ENCODE measurements at regions not wholly inside any gene's neighbourhood (a gene's known extent, or its start where the extent isn't known, plus 50 kb on each side); places are given as distances from the start of the nearest gene placed in this dataset.

- DNase-seq: no peak
Observed at GRCh38 chr13:55516610-55517009, 1624.1 kb upstream of the PRR20A start.

- no peak for DNase-seq
Observed at GRCh38 chr13:55517312-55517711, 1623.4 kb upstream of the PRR20A start.

DNA sequence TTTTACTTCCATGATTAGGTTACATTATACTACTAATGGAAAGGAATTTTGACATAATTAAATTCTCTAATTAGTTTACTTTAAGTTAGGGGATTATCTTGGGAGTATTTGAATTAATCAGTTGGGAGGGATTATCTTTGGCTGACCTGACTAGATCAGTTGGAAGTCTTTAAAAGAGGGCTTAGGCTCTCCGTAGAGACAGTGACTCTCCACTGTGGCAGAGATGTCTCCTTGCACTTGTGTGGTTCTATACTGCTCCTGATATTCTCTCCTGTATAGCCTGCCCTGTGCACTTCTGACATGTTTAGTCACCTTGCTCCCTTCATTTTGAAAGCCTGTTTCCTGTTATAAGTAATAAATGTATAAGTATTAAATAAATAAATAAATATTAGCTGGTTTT lies 1612.3 kb upstream of the PRR20A start:
- DNase-seq: no peak

DNA sequence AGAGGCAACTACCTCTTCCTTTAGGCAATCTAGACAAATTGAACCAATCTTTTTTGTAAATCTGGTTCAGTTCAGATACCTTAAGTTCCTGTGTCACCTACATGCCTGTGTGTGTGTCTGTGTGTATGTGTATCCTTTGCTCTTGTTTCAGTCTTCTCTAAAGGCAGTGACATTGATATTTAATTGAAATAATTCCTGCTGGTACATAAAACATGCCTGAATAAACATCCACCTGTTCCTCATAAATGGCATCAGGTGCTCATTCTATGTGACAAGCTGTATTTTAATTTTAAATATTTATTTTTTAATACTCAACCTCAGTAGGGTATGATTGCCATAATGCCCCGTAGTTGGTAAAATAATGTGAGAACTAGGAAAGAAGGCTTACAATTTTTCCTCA lies 1606.4 kb upstream of the PRR20A start:
- no peak for DNase-seq

GRCh38 chr13:55538424-55538823 lies 1602.3 kb upstream of the PRR20A start:
- no peak for DNase-seq

- DNase-seq: no peak
Observed at GRCh38 chr13:55543053-55543452, 1597.7 kb upstream of the PRR20A start.

GRCh38 chr13:55550624-55551023 lies 1590.1 kb upstream of the PRR20A start:
- no peak for DNase-seq

- DNase-seq: peak in 1 of 2 experiments; percentile 63
Observed at GRCh38 chr13:55553701-55554100, 1587.0 kb upstream of the PRR20A start.

GRCh38 chr13:55554741-55555140 lies 1586.0 kb upstream of the PRR20A start:
- no peak for DNase-seq

DNA sequence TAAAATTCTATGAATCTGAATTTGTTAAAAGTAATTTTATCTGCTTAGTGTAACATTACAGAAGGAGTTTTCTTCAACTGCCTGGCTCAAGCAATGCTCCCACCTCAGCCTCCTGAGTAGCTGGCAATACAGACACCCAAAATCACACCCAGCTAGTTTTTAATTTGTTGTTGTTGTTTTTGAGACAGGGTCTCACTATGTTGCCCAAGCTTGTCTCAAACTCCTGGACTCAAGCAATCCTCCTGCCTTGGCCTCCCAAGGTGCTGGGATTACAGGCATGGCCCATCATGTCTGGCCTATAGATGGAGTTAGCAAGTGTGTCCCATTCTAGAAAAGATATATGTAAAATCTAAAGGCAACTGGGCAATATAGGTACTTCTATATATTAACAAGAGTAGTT lies 1580.4 kb upstream of the PRR20A start:
- no peak for DNase-seq

GRCh38 chr13:55563267-55563666 lies 1577.5 kb upstream of the PRR20A start:
- no peak for DNase-seq

- no peak for DNase-seq
Observed at GRCh38 chr13:55566334-55566733, 1574.4 kb upstream of the PRR20A start.

DNA sequence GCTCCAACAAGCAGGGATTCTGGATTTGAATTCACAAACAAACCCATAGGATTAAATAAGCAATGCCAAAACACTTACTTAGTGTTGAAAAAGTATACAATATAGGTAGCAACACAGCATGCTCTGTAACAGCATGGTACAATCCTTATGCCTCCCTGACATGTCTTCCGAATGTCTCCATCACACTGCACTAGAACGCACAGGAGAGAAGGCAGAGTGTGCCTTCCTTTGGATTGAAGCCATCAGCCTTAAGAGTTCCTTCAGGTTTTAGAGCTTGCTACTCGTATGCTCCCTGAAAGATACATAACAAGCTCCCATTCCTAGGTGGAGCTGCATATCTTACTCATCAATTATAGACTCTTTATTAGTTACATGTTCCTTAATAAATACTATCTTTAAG lies 1573.9 kb upstream of the PRR20A start:
- DNase-seq: no peak

DNA sequence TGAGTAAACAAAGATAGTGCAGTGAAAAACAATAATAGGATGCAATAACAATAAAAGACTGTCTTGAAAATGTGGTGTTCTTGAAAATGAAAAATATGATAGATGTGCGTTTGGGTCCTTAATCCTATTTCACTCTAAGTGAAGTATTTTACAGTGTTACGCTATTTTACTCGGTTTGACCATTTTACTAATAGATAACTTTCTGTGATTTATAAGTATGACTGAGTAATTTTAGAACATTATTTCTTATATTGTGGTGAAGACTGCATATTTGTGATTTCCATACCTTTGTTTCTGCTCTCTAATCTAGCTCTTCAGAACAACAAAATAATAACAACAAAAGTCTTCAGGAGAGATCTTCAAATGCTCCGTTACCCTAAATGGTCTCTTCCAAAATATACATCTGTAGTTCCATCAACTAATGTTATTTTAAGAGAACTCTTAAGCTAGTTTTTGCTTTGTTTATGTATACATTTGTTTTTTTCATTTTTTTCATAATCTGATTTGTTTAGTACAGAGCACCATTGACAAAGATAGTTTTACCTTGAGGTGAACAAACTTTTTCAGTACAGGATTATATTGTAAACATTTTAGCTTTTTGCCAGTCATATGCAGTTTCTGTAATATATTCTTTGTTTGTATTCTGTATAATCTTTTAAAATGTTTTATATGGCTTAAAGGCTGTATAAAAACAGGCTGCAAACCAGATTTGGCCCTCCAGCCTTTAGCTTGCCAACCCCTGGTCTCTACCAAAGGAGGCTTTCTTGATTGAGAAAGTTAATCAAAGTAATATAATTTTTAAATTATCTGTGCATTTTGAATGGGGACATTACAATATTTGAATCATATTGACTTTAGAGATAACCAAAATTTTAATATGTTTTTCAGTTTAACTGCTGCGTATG lies 1572.7 kb upstream of the PRR20A start:
- no peak for DNase-seq

DNA sequence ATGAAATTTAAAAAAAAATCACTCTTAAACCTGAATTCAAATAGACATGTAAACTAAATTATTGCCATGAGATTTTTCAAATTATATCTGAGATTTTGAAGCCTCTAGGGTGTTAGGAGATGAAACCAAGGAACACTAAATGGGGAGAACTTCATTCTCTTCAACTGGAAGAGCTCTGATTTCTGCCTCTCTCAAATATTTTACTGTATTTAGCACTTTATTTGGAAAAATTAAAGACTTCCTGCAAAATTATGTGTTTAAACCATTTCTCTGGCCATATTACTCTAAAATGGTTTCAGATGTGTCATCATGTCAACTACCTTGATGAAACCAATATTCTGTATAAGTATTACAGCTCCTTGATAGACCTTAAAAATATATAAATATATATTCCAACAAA lies 1571.6 kb upstream of the PRR20A start:
- DNase-seq: no peak

DNA sequence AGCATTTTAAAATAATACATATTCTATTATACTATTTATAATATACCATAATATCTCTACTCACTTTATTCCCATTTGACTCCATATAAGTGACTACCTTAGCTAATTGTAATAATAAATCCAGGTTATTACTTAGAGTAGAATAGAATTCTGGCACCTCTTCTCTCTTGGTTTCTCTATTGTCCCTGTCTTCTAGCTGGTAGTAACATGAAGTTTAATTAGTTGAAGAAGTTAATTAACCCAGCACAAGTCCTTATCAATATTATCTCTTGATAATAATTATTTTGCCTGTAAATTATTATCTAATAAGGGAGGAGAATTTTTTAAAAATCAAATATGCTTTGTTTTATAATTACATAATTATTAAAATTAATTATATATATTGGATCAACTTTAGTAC lies 1571.2 kb upstream of the PRR20A start:
- no peak for DNase-seq

DNA sequence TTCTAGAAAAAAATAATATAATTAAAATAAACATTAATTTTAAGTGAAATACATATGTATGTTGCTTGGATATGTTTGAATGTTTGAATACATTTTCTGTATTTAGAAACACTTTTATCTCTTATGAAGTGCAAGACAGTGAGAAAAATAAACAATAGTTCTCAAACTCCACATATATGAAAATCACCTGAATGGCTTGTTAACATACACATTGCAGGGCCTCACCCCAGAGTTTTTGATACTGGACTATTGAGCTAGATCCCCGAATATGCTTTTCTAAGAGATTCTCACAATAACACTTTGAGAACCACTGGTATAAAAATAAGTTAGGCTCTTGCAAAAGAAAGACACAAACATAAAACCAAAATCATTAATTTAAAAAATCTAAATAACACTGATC lies 1570.3 kb upstream of the PRR20A start:
- DNase-seq: no peak

DNA sequence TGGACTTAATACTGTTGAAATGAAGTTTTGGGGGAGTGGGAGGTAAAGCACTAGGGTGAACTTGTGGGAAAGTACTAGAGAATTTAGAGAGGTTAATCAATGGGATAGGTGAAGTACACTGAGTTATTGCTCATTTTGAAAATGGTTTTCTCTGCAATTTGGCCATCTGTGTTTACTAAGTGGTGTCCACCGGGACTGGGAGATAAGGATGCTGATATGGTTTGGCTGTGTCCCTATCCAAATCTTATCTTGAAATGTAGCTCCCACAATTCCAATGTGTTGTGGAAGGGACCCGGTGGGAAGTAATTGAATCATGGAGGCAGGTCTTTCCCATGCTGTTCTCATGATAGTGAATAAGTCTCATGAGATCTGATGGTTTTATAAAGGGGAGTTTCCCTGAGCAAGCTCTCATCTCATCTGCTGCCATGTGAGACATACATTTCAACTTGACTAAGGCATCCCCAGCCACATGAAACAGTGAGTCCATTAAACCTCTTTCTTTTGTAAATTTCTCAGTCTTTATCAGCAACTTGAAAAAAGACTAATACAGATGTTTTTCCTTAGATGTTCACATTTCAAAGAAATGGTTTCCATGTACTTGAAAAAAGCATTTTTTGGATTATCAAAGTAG lies 1569.4 kb upstream of the PRR20A start:
- DNase-seq: no peak

- DNase-seq: no peak
Observed at GRCh38 chr13:55572408-55572807, 1568.3 kb upstream of the PRR20A start.

GRCh38 chr13:55572862-55573261 lies 1567.9 kb upstream of the PRR20A start:
- DNase-seq: no peak

DNA sequence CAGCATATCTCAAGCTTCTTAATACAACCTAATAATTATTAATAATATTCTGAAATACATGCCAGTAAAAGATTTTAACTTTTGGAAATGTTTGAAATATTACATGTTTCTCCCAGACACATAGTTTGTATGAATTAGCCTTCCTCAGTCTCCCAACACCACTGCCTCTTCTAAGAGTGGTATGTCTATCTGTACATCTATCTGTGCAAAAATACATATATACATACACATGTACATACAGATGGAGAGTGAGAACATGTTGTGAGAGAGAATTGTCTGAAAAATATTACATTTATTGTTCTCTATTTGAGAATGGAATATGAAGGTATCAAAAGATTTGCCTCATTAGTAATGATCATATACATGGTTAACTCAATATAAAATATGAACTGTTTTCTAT lies 1567.2 kb upstream of the PRR20A start:
- DNase-seq: no peak

- DNase-seq: no peak
Observed at GRCh38 chr13:55576389-55576788, 1564.3 kb upstream of the PRR20A start.

GRCh38 chr13:55577082-55577846 lies 1563.5 kb upstream of the PRR20A start:
- no peak for DNase-seq

- no peak for DNase-seq
Observed at GRCh38 chr13:55577847-55578210, 1562.9 kb upstream of the PRR20A start.
